GM21526 (cell line): ENCODE measurements at regions not wholly inside any gene's neighbourhood (a gene's known extent, or its start where the extent isn't known, plus 50 kb on each side); places are given as distances from the start of the nearest gene placed in this dataset.

ENCODE experiments used
- ATAC-seq: cut with Tn5 transposase; IDR thresholded peaks from one replicate; pipeline ENCODE4 v1.9.1; 2021; ENCODE audit warnings: moderate library complexity; ENCODE audit not compliant: unreplicated experiment, low FRiP score

DNA sequence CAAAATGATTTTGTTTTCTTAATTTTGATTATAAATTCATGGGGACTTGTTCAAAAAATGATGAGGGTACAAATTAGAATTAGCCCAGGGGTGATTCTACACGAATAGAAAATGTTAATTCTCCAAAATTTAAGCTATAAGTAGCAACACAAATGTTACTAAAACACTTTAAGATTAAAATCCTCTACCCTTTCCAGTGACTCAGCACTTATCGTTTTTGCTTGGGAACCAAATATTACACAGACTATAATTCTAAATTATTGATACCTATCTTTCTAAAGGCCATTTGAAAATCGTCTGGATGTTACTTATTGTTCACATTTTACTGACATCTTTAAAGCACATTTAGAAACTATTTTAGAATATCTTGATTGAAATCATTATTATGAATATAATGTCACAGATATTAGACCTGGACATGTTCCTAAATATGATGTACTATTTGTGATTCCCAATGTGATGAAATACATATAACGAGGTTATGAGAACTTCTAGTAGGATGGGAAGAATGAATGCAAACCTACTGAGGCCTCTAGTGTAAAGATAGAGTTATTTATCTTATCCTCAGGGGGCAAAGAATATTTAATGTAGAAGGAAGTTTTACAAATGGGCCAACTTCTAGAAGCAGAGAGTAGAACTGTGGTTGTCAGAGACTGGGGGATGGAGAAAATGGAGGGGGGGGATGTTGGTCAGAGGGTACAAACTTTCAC is 132.0 kb upstream of the TP63 start:
- ATAC-seq, result no peak

DNA sequence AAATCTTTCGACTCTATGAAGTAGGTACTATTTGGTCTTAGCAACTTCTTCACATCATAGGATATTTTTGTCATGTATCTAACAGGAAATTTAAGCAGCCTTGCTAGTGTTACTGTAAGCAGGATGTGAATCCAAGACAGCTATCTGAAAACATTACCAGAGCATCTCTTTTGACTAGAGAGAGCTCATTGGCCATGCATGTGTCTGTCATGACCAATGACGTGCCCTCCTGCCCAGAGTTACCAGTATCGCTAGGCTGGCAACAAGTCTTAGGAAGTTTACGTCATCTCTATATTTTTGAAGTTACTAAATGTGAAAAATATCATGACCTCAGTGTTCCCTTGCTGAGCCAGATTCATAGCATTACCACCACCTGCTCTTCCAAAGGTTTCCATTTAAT is 130.9 kb upstream of the TP63 start:
- no peak for ATAC-seq

DNA sequence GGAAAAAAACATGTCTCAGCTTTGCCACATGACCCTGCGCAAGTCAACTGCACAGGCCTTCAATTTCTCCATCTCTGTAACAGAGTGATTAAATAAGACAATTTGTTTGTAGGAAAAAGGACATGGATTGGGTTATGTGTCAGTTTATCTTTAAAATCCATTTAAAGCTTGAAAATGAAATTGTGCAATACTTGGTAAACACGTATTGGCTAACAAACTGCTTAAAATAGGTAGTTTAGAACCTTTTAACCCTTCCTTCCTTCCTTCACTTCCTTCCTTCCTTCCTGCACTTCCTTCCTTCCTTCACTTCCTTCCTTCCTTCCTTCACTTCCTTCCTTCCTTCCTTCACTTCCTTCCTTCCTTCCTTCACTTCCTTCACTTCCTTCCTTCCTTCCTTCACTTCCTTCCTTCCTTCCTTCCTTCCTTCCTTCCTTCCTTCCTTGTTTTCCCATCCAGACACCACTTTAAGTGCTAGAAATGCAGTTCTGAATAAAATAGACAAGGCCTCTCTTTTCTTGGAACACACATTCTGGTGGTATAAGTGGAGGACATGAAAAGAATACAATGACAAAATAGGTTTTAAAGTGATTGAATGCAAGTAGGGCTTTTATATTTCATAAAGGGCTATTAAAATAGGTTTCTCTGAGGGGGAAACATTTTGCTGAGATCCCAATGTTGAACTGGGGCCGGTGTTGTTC is 130.2 kb upstream of the TP63 start:
- ATAC-seq, result no peak

DNA sequence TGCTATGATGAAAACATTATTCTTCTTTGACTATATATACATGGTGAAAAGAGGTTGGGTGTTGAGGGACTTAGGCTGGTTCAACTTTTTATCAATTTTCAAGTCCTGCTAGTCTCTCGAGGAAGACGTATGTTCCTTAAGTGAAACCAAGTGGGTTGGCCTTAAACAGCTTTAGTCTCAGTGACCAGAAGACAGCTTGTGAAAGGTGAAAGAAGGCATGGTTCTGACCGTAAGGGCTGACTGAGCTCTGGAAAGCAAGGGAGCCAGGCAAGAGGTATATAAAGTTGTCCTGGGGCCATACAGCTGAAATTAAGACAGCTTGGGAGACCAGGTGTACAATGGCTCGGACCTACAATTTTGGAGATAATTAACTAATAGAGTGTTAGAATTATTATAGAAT is 128.9 kb upstream of the TP63 start:
- no peak for ATAC-seq

DNA sequence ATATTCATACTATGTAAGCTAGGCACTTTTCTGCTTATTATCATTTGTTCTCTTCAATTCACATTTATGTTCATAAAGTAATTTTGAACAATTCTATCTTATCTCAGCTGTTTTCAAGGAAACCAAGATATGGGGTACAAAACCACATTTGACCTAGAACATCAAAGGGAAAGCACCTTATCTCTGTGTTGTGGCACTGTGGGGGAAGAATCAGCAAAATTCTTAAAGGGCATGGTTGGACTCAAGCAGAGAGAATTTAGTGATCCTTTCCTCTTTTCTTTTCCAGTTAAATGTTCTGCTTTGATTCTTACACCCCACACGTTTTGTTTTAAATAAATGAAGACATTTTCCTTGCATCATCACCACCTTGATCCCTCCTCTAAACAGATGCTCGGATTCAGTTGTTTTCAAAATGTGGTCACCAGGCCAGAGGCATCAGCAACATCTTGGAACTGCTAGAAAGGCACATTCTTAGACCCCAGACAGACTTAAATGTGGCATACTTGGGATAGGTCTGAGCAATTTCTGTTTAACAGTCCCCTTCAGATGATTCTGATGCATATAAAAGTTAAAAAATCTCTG is 128.4 kb upstream of the TP63 start:
- ATAC-seq, result no peak

DNA sequence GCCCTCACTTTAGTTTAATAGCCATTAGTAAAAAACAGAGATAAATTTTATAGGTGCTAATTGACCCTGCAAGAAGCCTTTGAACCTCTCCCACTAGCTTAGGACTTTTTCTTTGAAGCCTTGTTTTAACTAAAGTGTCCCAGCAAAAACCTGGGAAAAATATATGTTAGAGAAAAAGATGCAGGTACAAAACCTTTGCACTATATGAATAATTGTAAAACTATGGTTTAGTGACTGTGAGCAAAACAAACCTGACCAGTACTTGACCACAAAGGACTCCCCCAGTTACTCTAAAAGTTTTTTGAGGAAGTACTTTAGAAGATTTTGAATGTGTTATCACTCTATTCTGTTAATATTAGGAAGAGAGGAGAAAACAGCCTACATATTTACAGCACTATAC is 123.3 kb upstream of the TP63 start:
- ATAC-seq, result no peak

DNA sequence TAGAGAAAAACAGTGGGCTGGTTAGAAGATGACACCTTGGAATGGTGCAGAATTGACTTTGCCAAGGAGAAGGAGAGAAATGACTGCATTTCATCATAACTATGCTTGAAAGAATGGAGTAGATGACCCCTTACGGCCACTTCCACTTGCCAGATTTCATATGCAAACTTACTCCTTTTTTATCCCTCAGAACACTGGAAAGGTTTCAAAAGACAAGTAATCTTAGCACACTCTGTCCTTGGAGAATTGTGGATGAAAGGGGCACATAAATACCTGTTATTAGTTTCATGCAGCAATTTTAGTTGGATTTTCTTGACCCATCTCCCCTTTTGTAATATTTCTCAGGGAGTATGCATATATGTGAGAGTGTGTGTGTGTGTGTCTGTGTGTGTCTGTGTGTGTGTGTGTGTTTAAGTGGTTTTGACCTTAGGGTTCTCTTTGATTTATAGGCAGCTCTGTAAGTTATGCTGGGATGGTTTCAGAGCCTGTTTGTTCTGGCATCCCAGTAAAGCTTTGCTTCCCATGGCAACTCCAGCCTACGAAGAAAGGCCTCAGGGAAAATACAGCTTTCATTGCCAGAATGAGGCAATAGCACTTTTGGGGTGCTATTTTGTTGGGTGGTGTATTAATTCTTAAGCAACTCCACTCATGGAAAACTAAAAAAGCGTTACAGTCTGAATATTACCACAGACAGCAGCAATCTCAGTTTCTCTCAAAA is 122.2 kb upstream of the TP63 start:
- ATAC-seq, result no peak

DNA sequence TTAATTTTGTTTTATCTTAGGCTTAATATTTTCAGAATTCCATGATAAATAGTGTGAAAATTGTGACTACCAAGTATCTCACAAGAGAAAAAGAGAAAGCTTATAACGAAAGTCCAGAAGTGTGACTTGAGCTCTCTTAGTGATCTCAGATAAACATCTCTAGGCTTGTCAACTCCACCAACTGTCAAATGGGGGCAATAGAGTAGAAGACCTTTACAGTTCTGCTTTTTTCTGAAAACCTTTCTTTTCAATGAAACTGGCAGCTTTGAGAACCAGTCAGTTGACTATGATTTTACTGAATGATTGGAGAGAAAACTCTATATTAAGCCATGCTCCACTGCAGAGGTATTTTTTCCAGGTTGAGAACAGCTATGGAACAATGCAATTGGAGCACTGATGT is 119.2 kb upstream of the TP63 start:
- ATAC-seq, result peak; percentile 81

DNA sequence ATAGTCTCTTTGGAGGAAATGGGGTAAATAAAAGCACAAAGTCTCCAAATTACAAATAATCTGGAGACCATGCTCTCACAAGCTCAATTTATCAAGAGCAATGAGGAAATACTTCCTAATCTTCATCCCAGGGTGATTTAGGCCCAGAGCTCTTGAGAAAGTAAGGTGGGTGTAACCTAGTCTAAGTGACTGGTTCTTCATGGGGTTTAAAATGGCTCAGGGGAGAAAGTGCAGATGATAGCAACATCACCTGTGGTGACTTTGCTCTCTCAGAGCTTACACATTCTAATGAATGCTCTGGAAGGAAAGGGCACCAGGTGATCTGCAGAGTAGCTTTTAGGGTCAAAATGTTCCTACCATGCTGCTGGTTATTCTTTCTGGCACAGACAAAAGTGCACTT is 118.4 kb upstream of the TP63 start:
- ATAC-seq, result no peak

DNA sequence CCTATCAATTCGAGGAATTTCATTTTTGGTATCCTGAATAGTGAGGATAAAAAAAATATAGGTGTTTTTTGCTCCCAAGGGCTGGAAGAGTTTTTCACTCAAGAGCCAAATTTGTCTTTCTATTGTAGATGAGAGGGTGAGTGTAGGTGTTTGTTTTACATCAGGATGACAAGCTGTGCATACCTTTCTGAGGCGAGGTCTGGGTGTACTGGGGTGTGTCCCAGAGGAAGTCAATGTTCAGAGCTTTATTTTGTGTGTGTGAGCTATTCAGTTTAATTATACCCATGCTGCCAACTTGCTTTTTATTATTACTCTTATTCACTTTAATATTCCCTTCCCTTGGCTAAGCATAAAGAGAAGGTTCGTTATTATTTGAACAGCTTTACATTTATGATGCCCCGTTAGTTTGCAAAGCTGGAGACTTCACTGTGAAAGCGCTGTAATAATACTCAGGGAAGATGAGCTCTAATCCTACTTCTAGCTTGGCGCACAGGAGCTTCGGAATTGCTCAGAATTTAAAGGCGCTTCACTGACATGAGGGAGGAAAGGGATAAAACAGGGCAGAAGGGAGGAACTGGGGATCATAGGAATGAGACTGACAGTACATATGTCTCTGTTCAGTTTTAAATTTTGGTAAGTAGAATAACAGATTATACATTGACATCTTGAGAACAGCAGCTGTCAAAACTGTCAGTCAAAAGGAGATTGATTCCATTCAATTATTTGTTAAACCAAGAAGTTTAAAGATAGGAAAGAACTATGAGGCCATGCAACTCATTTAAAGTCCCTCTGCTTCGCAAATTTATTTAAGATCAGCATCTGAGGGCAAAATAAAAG is 117.7 kb upstream of the TP63 start:
- ATAC-seq, result no peak

DNA sequence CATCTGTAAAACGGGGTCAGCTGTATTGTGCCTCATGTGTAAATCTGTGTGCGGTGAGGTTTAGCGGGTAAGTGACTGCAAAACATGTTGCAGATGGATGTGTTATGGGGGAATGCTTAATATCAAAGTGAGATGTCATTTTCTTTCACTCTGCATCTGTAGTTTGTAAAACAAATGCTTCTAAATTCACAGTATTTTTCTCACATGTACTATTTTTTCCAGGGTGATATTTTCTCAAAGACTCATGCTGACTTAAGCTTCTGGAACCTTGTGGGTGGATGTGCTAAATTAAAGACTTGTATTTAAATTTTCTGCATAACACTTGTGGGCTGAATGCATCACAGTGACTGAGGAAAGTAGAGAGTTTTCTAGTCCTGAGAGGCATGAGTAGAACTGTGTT is 115.2 kb upstream of the TP63 start:
- no peak for ATAC-seq

DNA sequence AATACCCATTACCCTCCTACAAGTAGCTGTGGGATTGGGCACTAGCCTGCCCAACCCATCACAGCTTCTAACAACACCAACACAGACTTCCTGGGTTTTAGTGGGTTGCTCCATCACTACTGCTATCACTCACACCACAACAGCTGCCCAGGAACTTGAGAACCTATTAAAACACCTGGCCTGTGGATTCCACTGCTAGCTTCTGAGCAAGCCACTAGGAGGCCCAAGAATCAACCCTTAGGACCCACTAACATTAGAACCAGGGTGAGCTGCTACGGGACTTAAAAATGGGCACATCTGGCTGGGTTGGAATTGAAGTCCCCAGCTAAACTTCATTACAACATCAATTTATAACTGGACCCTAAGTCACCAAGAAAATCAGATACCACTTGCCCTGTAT is 113.2 kb upstream of the TP63 start:
- ATAC-seq, result no peak

DNA sequence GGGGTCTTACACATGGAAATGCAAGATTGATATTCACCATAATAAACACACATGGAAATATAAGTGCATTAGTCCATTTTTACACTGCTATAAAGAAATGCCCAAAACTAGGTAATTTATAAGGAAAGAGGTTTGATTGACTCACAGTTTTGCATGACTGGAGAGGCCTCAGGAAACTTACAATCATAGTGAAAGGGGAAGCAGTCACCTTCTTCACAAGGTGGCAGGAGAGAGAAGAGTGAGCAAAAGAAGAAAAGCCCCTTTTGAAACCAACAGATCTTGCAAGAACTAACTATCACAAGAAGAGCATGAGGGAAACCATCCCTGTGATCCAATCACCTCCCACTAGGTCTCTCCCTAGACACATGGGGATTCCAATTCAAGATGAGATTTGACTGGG is 111.7 kb upstream of the TP63 start:
- no peak for ATAC-seq

DNA sequence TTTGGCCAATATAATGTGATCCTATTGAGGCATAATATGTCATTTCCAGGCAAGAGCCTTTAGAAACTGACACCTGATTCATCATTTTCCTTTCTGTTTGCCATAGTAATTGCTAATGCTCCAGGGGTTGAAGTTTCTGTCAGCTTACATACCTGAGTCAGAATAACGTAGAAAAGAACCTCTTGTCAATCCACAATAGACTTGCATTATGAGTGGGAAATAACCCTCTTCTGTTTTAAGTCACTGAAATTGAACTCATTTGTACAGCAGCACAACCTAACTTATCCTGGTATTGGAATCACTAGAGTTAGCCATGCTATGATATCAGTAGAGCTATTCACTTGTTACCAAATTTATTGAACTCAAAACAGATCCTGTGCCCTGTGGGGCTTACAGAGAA is 101.7 kb upstream of the TP63 start:
- no peak for ATAC-seq

DNA sequence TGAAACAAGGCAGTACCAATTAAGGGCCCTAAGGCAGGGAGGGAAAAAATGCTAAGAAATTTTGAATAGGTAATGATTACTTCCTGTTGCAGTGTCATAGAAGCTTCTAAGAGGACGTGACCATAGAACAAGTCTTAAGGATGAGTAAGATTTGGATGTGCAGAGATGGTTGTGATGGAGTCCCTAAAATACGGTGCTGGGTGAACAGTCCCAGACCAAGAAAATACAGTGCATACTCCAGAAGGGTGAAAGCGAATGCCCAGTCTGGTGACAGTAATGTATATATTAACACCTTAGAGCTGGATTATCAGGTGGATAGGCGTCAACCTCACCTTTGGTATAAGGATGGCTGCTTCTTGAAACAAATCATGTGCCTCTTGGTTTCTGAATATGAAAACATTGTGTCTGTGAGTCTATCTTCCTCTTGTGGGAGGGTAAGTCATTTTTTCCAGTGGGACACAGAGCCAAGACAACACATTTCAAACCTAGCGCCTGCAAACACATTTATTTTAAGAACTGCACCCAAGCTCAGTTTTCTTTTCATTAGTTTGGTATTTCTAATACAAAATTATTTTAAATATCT is 101.2 kb upstream of the TP63 start:
- ATAC-seq, result no peak

DNA sequence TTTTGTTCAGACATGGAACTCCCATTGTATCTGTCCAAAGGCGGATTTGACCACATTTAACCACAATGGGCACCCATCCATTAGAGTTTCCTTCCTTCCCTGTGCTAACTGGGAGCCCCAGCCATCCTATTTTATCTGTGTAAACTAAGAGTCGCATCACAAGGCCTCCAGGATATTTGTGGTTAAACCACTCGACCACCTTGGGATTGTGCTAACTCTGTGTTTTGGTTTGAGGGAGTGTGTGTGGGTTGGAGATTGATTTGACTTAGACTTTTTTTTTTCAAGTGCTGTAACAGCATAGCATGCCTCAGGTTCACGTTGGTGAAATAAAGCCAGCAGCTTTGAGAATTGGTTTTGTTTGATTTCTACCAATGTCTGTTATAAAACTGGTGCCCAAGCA is 100.4 kb upstream of the TP63 start:
- no peak for ATAC-seq

DNA sequence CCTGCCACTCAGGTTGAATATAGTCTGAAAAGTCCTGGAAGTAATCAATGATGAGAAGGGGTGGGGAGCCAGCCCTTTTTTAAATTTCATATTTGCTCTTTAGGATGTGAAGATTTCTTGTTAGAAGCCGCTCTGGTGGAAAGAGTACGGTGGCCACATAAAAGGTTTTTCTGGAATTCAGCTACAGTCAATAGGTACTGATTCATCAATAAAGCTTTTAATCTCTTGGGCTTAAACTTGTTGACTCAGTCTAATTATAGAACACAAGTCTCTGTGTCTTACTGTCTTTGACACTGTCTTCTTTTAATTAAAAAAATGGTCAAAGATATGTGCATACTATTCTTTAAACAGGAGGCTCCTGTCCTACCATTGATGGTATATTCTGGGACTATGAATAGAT is 99.9 kb upstream of the TP63 start:
- no peak for ATAC-seq

DNA sequence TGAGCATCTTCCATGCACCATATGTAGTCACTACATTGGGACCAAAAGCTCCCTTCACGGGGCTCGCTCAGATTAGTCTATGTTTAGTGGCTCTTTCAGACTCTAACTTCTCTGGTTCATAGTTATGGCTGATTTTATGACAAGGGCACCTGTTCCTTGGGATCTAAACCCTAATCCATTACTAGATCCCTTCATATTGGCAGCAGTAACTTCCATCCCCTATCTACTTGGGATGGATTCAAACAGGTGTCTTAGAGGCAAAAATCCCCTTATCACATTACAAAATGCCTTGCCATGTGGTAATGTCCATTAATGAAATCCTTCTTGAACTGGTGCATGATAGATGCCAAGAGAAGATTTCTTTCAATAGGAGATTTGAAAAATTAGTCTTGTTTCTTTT is 96.7 kb upstream of the TP63 start:
- ATAC-seq, result no peak

DNA sequence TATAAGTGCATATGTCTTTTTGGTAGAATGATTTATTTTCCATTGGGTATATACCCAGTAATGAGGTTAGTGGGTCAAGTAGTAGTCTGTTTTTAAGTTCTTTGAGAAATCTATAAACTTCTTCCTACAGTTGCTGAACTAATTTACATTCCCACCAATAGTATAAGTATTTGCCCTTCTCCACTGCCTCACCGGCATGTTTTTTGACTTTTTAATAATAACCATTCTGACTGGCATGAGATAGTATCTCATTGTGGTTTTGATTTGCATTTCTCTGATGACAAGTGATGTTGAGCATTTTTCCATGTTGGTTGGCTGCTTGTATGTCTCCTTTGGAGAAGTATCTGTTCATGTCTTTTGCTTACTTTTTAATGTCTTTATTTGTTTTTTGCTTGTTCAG is 94.1 kb upstream of the TP63 start:
- ATAC-seq, result no peak

DNA sequence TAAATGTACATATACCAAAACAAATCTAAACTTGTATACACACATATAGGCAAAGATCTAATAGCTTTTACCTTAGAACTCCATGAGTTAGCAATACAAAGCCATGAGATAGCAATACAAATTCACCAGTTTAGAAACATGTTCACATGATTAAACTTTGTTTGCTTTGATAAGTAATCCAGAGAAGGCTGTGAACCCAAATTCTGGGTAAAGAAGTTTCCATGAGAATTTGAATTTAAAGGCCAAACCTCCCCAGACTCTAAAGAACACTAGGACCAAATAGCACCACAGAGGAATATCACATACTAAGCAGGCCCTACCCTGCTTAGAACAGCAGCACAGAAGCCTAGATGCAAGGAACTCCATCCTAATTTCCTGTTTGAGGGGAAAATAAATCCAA is 83.7 kb upstream of the TP63 start:
- ATAC-seq, result no peak
